ENCODE measurements at regions not wholly inside any gene's neighbourhood (a gene's known extent, or its start where the extent isn't known, plus 50 kb on each side); places are given as distances from the start of the nearest gene placed in this dataset.

DNA sequence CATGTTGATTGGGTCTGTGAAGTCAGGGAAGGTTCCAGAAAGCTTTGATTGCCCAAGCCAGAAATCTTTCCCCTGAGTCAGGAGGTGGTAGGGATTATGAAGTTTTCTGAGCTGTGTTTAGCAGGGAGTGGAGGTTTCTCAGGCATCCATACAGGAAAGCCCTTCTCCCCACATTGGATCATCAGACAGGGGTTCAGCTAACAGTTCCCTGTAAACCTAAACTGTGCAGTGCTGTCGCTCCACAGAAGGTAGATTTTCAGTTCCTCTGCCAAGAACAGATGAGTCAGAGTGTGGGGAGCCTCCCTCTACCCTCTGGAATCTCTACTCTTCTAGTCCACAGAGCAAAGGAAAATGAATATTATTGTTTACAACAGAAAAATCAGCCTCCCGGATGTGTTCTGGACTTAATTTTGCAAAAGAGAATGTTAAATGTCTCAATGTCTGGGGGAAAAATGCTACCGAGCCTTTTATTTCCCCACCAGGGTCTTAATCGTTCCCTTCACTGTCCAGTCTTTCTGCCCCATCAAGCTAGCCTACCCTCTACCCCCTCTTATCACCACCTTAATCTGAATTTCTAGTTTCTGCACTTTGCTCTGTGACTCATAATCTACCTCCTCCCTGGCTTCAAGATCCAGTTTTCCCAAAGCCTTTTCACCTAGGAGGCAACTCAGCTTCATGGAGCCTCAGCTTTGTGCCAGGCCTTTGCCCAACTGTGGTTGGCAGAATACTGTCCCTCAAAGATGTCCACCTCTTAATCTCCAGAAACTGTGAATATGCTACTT is 355.6 kb downstream of the PRDM2 start:
- DNase-seq = no peak

DNA sequence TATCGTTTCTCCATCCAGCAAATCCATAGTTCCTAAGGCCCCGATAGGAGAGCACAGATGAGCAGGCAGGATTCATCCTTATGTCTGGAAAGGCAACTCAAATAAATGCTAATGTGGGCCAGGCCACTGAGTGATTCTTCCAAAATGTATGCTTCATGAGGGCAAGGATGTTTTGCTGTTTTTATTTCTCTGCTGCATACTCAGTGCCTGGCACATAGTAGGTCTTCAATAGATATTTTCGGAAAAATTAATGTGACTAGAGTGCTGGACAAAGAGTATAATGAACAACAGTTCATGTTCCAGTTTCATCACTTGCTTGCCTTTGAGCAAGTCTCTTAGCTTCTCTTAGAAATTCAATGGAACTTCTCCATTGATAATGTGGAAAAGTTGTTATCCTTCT is 357.7 kb downstream of the PRDM2 start:
- no peak for DNase-seq

DNA sequence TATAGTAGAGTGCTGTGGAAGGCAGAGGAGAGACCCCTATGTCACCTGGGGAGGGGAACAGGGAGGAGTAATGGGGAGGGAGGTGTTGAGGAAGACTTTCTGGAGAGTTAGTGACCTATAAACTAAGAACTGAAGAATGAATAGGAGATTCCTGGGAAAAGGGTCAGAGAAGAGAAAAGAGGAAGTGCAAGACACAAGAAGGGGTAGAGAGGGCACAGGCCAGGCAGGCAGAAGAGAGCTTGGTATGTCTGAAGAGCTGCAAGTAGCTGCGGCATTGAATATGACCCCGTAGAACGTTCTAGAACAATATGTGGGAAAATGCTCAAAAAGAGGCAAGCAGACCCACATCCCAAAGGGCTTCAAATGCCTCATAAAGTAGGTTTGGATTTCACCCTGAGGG is 361.2 kb downstream of the PRDM2 start:
- DNase-seq = no peak

DNA sequence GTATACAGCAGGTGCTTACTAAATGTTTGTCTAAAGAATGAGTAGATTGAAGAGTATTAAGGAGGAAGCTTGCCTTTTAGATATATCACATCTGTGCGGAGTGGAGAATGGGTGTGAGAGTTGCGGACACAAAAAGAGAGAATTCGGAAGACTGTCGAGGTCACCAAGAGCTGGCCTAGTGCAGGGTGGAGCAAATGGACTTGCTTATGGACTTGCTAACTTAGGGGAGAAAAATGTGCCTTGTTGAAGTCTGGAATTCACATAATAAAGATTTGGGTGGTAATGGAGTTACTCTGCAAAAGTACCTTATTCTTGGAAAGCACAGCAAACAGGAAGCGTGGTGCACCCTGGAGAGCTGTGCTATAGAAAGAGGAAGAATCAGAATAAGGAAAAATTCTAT is 361.7 kb downstream of the PRDM2 start:
- no peak for DNase-seq

DNA sequence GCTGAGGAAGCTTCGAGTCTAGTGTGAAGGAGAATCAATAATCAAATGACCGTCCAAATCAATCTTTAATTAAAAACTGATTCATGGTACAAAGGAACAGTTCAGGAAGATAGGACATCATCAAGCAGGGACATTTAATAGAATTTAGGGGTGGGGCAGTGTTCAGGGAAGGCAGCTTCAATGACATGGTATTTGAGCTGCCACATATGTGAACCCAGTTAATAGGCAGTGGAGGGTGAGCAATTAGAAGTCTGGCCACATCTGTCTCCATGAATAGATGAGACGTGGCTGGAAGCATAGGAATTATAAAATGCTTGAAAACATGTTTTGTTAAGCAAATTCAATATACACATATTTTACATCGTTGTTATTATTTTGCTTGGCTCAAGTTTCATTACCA is 362.7 kb downstream of the PRDM2 start:
- no peak for DNase-seq

DNA sequence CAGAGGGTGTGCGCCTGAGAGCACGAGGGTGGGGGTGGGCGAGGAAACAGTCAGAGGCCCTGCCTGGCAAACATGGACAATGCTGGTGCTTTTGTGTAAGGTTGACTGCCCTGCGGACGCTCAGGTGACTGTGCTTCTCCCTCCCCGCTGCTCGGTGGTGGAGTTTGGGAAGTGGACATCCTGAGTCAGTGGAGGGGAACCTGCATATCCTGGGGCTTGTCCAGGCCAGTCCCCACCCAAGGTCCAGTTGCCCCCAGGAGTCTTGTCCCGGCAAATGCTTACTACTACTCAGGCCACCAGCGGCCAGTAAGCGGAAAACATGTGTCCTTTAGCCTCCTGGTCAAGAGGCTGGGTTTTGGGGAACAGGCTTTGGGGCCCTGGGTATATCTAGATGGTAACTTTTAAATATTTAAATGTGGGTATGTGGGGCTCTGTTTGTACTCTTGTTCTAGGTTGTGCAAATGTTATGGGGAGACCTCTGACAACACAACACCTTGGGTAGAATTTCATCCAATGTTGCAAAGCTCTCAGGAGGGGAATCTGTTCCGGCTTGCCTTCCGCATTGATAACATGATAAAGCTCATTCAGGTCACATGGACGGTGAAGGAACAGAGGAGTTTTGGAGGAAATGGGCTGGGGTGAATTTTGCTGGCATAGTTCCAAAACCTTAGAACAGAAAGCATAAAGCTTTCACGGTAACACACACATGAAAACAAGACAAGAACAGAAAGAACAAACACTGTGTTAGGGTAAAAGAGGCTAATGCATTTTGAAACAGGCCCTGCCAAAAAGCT is 364.9 kb downstream of the PRDM2 start:
- no peak for DNase-seq

DNA sequence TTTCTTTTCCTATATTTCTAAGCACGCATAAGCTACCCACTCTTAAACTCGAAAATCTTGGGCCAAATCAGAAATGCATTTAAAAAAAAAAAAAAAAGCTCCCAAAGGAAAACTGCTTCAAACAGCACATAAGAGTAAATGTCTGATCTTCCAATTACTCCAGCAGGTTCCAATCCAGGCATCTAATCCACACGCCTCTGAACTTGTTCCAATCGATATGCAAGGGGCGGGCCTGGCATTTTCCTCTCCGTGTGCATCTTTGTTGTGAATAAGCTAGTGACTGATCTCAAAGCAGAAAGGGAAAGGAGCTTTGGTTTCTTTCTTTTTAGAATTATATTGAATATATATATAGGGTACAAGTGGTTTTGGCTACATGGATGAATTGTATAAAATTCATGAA is 365.5 kb downstream of the PRDM2 start:
- DNase-seq = no peak

DNA sequence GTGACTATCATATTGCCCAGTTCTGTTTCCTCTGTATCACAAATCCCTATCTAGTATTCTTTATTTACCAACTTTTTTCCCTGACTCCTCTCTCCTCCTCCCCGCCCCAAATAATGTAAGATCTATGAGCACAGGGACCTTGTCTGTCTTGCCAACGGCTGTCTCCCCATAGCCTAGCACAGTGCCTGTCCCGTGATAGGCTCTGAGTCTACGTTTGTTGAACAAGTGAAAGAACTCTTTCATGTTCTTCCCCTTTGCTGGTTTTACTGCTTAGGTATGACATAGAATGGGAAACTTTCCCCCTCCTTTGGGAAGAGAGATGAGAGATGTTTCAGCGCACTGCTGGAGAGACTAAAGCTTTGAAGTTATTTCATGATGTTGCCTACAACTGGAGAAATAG is 367.0 kb downstream of the PRDM2 start:
- DNase-seq = no peak

DNA sequence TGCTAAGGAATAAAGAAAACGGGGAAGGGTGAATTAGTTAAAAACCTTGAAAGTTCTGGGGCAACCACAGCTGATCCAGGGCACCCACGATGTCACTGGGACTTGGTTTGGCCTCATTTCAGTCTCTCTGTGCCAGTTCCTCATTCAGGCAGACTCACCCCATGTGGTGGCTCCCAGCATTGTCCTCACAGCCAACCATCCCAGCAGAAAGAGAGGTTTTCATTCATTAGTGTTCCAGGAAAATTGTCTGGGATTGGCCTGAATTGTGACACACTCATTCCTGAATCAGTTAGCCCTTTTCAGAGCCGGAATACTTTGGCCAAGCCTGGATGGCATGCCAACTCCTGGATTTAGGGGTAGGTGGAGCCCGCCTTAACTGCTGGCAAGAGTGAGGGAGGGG is 367.7 kb downstream of the PRDM2 start:
- DNase-seq = no peak

DNA sequence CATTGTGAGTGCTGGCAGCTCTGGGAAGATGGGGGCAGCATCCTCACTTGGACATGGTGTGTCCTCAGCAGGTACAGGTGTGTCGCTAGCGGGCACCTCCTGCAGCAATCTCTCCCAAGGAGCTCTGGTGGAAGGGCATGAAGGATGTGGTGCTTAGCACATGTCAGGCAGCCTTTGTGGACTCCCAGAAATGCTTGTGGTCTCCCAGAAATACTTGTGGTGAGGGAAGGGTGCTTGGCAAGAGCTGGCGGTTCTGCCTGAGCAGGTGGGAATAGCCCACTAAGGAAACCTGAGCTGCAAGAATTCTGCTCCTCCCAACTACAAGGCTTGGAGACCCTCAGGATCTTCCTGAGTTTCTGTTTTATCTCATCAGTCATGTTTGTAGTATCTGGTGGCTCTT is 371.6 kb downstream of the PRDM2 start:
- no peak for DNase-seq

DNA sequence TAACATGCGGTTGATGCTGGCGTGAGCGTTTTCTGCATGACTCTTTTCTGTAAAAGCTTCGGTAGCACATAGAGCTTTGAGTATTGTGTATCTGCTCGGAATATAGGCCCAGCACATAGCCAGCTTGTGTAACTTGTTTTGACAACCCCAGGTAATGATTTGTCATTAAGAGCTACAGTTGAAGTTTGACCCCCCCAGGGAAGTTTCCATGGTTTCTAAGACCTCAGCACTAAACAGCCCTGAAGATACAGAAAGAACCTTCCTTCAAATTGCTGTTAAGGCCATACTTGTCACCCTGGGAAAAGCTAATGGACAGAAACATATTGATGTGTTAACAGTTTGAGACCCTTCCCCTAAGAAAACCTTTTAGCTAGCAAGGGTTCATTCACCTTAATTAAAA is 380.7 kb downstream of the PRDM2 start:
- no peak for DNase-seq

DNA sequence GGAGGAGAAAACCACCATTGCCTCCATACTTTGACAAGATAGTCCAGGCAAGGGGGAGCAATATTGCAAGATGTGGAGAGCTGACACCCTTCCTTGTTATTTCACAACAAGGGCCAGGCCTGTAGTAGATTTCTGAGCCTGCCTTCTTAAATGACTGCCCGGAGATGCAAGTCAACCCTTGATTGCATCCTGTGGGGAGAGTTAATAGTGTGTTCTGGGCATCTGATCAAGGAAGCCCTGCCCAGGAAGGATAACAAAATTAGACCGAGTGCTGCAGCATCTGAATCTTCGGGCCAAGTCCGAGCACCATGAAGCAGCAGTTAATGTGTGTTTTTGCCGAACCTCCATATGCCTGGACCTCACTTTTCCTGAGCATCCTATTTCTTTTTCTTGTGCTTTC is 382.3 kb downstream of the PRDM2 start:
- DNase-seq = no peak

DNA sequence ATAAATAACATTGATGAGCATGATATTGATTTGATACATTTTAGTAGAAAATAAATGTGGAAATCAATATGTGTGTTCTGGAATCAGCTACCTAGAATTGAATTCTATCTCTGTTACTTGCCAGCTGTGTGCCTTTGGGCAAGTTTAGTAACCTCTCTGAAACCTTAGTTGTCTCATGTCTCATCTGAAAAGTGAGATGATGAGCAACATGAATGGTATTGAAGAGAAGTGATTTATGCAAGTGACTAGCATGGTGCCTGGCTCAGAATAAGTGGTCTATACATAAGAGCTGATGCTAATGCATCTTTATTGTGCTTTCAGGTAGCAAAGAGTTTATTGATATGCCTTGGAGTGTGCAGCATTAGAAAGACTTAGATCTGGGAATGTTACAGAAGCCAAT is 383.3 kb downstream of the PRDM2 start:
- DNase-seq = no peak

DNA sequence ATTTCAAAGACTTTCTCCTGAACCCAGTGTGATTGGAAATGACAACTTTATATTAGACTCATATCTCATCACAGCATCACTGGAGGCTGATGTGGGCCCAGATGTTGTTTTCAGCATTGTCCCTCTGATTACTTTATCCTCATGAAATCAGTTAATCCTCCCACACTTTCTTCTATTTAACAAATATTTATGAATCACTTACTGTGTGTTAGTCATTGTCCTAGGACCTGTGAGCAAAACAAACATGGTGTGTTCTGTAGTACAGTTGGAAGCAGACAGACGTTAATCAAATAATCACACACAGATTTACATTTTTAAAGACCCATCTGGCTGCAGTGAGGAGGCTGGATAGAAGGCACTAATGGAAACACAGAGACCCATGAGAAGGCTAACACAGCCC is 383.7 kb downstream of the PRDM2 start:
- no peak for DNase-seq

DNA sequence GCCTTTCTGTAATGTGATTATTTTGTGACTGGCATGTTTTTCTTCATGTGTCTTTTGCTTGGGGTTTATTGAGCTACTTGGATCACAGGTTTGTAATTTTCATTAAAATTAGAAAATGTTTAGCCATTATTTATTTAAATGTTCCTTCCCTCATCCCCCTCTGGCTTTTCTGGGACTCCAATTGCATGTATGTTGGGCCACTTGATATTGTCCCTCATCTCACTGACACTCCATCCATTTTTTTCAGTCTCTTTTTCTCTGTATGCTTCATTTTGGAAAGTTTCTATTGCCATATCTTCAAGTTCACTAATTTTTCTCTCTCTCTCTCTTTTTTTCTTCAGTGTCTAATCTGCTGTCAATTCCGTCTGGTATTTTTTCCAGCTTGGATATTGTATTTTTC is 390.1 kb downstream of the PRDM2 start:
- no peak for DNase-seq

DNA sequence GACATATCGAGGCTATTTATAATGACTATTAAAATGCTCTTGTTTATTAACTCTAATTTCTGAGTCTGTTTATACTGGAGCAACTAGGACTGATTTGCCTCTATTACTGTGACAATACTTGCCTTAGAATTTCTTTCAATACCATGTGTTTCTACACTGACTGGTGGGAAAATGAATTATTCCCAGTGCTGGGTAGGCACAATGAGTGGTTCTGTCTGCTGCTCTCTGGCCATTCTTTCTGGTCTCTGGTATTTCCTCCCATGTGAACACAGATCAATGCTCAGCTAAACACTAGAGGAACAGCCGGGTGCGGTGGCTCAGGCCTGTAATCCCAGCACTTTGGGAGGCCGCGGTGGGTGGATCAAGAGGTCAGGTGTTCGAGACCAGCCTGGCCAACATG is 390.5 kb downstream of the PRDM2 start:
- DNase-seq = no peak

DNA sequence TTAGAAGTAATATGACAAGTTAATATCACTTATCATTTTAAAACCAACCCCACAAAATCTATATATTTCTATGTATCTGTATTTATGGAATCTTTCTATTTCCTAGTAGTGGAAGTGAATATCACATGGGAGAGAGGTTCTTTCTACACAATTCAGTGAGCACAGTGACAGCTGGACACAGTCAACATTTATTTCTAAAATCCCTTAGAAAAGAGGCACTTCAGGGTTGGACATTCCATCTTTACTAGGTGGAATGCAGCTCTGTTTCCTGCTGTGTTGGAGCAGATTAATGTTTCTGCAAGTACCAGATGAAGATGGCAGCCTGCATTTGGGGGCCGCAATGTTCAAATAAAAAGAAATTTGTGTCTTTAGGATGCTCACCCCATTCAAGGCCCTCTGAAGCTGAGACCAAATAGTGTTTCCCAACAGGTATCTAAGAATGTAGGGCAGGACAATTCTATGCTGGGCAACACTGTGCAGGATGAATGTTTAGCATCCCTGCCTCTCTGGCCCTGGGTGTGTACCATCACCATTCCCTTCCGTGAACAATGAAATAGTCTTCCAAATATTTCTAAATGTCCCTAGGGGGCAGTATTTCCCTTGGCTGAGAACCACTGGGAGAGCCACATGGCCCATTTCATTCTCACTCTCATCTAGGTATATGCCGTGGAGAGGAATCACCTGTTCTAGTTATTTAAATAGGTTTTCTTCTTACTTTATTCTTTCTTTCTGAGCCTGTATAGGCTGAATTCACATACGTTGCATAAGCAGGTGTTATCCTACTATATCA is 394.8 kb downstream of the PRDM2 start:
- no peak for DNase-seq

DNA sequence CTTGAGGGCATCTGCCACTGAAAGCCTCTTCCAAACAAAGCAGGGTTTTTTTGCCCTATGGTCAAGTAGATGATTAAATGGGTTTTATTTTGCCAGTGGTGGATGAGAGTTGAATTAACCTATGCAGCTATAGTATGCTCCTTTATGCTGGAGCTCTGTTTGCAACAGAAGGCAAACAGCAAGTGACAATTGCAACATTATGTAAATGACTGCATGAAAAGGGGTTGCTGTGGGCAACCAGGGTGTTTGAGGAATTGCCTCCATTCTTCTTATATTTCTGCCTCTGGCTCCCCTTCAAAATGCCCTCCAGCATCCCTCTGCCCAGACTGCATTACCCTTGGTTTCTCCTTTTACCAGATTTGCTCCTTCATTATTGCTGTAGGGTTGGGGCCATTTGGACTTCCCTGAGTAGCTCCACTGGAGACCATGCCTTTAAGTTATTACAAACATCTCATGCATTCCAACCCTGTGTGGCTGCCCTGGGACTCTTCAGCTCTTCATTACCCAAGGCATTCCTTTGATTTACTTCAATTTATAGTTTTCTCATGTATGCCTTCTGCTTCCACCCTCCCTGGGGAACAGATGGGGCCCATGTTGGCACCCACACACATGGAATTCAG is 398.4 kb downstream of the PRDM2 start:
- no peak for DNase-seq

DNA sequence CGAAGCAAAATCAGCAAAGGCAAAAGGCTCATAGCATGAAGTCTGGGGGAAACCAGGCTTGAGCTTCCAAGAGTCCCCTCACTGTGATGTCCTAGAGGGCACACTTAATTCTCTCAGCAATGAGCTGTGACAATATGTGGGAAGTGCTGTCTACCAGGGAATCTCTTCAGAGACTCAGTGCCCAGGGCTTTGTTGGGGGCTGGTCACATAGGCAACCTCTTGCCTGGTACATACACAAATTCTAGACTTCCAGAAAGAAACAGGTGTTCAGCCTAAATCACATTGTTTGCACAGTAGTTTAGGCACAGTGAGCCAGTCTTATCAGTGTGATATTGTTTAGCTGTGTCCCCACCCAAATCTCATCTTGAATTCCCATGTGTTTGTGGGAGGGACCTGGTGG is 400.5 kb downstream of the PRDM2 start:
- no peak for DNase-seq

DNA sequence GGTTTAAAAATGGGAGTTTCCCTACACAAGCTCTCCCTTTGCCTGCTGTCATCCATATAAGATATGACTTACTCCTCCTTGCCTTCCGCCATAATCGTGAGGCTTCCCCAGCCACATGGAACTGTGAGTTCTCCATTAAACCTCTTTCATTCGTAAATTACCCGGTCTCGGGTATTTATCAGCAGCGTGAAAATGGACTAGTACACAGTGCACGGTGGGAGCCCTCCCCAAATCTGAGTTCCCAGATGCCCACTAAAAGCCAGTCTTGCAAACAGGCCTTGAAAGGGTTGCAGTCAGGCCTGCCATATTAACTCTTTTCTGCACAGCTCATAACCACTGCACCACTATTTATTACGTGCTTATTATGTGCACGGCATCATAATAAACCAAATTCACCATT is 400.9 kb downstream of the PRDM2 start:
- DNase-seq = no peak

DNA sequence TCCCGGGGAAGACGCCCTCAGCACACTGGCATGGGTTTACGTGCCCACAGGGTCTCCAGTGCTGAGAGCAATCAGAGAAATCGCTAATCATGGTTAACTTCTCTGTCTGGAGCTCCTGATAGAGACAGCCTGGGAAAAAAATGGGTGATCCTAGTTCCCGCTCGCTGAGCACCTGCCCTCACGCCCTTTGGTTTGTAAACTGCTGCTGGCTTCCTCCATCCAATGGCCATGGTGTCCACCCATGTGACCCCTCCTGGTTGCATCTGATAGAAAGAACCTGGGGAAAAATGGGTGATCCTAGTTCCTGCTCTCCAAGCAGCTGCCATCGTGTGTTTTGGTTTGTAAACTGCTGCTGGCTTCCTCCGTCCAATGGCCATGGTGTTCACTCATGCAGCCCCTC is 402.2 kb downstream of the PRDM2 start:
- DNase-seq = no peak

DNA sequence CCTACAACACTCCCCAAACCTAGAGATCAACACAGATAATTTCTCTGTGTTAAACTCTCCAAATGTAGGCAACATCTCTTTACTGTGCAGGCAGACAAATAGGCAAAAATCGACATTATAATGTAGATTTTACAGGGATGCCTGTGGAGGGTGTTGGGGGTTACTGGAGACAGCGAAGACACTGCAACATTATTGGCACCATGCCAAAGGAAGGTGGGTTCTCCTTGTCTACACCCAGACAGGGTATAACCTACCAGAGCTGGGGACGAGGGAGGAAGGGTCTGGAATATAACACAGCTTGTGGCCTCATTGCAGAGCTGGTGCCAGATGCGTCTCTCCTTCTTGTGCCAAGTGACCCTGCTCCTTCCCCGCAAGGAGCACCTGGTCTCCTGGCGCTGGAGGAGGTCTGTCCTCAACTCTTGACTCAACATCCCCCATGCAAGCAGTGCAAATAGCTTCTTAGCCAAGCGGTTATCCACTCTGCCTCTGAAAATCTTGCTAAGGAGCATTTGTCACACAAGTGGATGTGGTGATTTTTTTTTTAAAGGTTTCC is 404.0 kb downstream of the PRDM2 start:
- no peak for DNase-seq

DNA sequence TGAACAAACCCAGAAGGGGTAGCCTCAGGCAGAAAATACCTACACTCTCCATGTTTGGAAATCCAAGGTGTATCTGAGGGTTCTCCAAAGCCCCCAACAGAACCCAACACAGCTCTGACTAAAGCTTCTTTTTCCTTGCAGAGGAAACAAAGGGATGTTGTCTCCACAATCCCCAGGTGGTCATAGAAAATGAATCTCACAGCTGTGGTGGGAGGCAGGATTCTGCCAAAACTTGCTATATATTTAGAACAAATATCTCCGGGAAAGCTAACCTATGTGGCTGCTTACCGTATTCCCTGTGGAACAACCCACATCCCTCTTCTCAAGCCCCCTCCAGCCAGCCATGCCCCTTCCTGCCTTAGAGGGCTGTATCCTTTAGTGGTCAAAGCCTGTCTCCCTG is 406.1 kb downstream of the PRDM2 start:
- no peak for DNase-seq
